Calu3 (cell line): ENCODE measurements at regions not wholly inside any gene's neighbourhood (a gene's known extent, or its start where the extent isn't known, plus 50 kb on each side); places are given as distances from the start of the nearest gene placed in this dataset.
"Not testable (repeated sequence)": the region's sequence is repeated elsewhere in the genome, so short reads cannot be mapped to it uniquely, and the experiment has no call there.

Source experiments
- BruUV-seq: library from RNA; stranded (reverse); fragments of 400-500 nt; replicated peaks from 2 replicates; lab custom pipeline; 2021; lab: Mats Ljungman, UMichigan
- CTCF ChIA-PET: fragments of 300-600 bp; sonication (Branson Sonifier 250); formaldehyde crosslinking; loops from one replicate; lab custom pipeline; 2022; ENCODE audit warnings: antibody characterized with exemption; lab: Charles Lee
- DNase-seq: peaks from one replicate; pipeline ENCODE4 v3.0.0; 2022
- H3K27ac Mint-ChIP-seq: one replicate; pipeline ENCODE4 v1.8.0; 2022; ENCODE audit warnings: mixed read lengths; ENCODE audit not compliant: unreplicated experiment
- H3K27me3 Mint-ChIP-seq: one replicate; pipeline ENCODE4 v1.8.0; 2022; ENCODE audit warnings: mixed read lengths; ENCODE audit not compliant: unreplicated experiment
- H3K36me3 Mint-ChIP-seq: one replicate; pipeline ENCODE4 v1.8.0; 2022; ENCODE audit warnings: mild to moderate bottlenecking, moderate library complexity, mixed read lengths; ENCODE audit not compliant: insufficient read depth, unreplicated experiment
- H3K4me1 Mint-ChIP-seq: one replicate; pipeline ENCODE4 v1.8.0; 2022; ENCODE audit warnings: mild to moderate bottlenecking, low read depth, mixed read lengths; ENCODE audit not compliant: unreplicated experiment
- H3K4me3 Mint-ChIP-seq: one replicate; pipeline ENCODE4 v1.8.0; 2022; ENCODE audit warnings: mild to moderate bottlenecking, low read depth, moderate library complexity, mixed read lengths; ENCODE audit not compliant: unreplicated experiment
- H3K9me3 Mint-ChIP-seq: one replicate; pipeline ENCODE4 v1.8.0; 2022; ENCODE audit warnings: low read depth, mixed read lengths; ENCODE audit not compliant: unreplicated experiment
- CTCF ChIP-seq: fragments of 200-600 bp; IDR thresholded peaks from one replicate; pipeline ENCODE4 v1.8.0; 2022; ENCODE audit warnings: antibody characterized with exemption; ENCODE audit not compliant: unreplicated experiment
- intact Hi-C: fragments of 100-400 bp; cut with micrococcal nuclease; formaldehyde crosslinking; loops from one replicate; pipeline ENCODE4 v1.10.0; 2022; ENCODE audit not compliant: unreplicated experiment

- not testable (repeated sequence) for BruUV-seq, H3K9me3 Mint-ChIP-seq, H3K27ac Mint-ChIP-seq, H3K36me3 Mint-ChIP-seq, H3K4me3 Mint-ChIP-seq, H3K27me3 Mint-ChIP-seq
- peak; percentile 85 for TF ChIP-seq CTCF
- CTCF ChIA-PET, result interaction anchor here (1.4 kb wide), 1 partner anchor 26 kb away, joined by 3 read pairs; no protein-coding TSS in a partner anchor
- peak; percentile 72 for DNase-seq
- intact Hi-C loops, result loop anchor here (10.0 kb wide), 1 partner anchor 153 kb away; no protein-coding TSS in a partner anchor
- H3K4me1 Mint-ChIP-seq, result peaks cover 22% of the 10 kb centered on the region
These were observed 111.5 kb downstream of the PPIAL4G start for GRCh38 chr1:148371551-148371994.

- H3K4me3 Mint-ChIP-seq, H3K27ac Mint-ChIP-seq, DNase-seq, H3K27me3 Mint-ChIP-seq, H3K36me3 Mint-ChIP-seq, BruUV-seq, H3K9me3 Mint-ChIP-seq, CTCF ChIA-PET: not testable (repeated sequence)
- peaks cover 22% of the 10 kb centered on the region for H3K4me1 Mint-ChIP-seq
- intact Hi-C loops, result loop anchor here (10.0 kb wide), 1 partner anchor 154 kb away; no protein-coding TSS in a partner anchor
These were observed 112.4 kb downstream of the PPIAL4G start for GRCh38 chr1:148370661-148371060.

- intact Hi-C loops, result no loop called here
- BruUV-seq, result no TSS peak
- Mint-ChIP-seq H3K27me3 (no peaks in the 10 kb centered on the region), H3K9me3 (no peaks in the 10 kb centered on the region), H3K27ac (no peak overlapping the region), H3K36me3 (peaks cover 5% of the 10 kb centered on the region), H3K4me1 (peaks cover 25% of the 10 kb centered on the region), H3K4me3 (no peak overlapping the region)
- no peak for DNase-seq
- TF ChIP-seq CTCF, result no peak
- CTCF ChIA-PET, result no interaction called here
These were observed 115.5 kb downstream of the PPIAL4G start for GRCh38 chr1:148367596-148367995.

- CTCF ChIA-PET, DNase-seq, intact Hi-C loops, H3K27me3 Mint-ChIP-seq, H3K4me3 Mint-ChIP-seq, H3K27ac Mint-ChIP-seq, BruUV-seq, H3K9me3 Mint-ChIP-seq: not testable (repeated sequence)
- Mint-ChIP-seq H3K4me1 (peaks cover 25% of the 10 kb centered on the region), H3K36me3 (peaks cover 16% of the 10 kb centered on the region)
These were observed 116.9 kb downstream of the PPIAL4G start for GRCh38 chr1:148366136-148366753.

- H3K9me3 Mint-ChIP-seq, CTCF ChIA-PET, H3K4me3 Mint-ChIP-seq, H3K27me3 Mint-ChIP-seq, intact Hi-C loops, H3K27ac Mint-ChIP-seq, DNase-seq, BruUV-seq: not testable (repeated sequence)
- Mint-ChIP-seq H3K4me1 (peaks cover 27% of the 10 kb centered on the region), H3K36me3 (peaks cover 17% of the 10 kb centered on the region)
These were observed 118.0 kb downstream of the PPIAL4G start for GRCh38 chr1:148365151-148365550.

- H3K27me3 Mint-ChIP-seq, H3K27ac Mint-ChIP-seq, CTCF ChIA-PET, BruUV-seq, DNase-seq, H3K9me3 Mint-ChIP-seq, H3K4me3 Mint-ChIP-seq, intact Hi-C loops: not testable (repeated sequence)
- Mint-ChIP-seq H3K36me3 (peaks cover 17% of the 10 kb centered on the region), H3K4me1 (peaks cover 27% of the 10 kb centered on the region)
These were observed 119.1 kb downstream of the PPIAL4G start for GRCh38 chr1:148363979-148364378.
